GM18520 (cell line): ENCODE measurements at regions not wholly inside any gene's neighbourhood (a gene's known extent, or its start where the extent isn't known, plus 50 kb on each side); places are given as distances from the start of the nearest gene placed in this dataset.
"Not testable (repeated sequence)": the region's sequence is repeated elsewhere in the genome, so short reads cannot be mapped to it uniquely, and the experiment has no call there.

Experiments
- ATAC-seq: cut with Tn5 transposase; IDR thresholded peaks from one replicate; pipeline ENCODE4 v1.9.1; 2021; ENCODE audit not compliant: unreplicated experiment

DNA sequence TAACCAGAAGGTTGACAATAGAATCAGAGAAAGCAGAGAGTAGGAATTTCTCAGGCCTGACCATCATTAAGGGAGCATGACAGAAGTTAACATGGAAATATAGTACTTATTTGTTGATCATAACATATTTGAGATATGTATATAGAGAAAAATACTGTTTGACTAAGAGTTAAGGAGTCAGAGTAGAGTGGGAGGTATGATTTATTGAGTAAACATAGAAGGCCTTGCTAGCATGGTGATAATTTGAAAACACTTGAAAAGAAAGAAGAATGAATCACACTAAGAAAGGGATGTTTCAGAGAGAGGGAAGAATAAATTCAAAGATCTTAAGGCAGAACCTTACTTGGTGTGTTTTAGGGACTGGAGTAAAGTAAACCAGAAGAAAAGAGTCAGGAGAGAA lies 437.2 kb upstream of the TECRL start:
- no peak for ATAC-seq

DNA sequence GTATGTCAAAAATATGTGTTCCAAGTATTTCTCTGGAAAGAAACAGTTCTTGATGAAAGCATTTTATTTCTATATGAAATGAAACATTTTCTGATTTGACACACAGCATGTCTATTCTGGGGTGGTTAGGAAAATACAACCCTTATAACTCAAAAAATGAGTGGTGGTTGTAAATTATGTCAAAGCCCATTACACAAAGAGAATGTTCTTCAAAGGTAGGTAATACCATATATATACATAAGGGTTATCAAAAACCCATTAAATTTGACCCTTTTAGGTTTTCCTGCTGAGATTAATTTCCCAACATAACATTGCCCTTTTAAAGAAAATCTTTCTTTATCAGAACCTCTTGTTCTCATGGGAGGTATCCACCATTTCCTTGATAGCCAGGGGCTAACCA lies 420.5 kb upstream of the TECRL start:
- ATAC-seq, result no peak

DNA sequence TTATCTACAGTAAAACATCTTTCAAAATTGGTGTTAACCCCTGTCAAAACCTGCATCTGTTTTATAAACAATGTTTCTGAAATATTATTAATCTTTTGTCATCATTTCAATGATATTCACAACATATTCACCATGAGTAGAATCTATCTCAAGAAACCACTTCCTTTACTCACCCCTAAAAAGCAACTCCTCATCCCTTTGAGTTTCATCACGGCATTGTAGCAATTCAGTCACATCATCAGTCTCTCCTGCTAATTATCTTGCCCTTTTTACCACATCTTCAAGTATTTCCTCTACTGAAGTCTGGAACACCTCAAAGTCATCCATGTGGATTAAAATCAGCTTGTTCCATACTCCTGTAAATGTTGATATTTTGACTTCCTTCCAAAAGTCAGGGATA lies 415.3 kb upstream of the TECRL start:
- no peak for ATAC-seq

DNA sequence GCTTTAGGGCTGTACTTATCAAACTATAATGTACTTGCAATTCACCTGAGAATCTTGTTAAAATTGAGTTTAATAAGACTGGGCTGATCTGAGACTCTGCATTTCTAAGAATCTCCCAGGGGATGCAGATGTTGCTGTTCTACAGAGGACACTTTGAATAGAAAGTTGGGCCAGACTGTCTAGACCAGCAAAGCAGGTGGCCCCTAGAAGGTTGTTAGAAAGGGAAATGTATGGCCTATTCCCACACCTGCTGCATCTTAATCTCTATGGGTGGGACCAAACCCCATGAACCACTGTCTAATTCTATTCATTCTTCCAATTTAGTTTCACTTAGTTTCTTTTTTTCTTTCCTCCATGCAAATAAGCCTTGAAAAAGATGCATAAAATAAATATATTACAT lies 413.2 kb upstream of the TECRL start:
- no peak for ATAC-seq

DNA sequence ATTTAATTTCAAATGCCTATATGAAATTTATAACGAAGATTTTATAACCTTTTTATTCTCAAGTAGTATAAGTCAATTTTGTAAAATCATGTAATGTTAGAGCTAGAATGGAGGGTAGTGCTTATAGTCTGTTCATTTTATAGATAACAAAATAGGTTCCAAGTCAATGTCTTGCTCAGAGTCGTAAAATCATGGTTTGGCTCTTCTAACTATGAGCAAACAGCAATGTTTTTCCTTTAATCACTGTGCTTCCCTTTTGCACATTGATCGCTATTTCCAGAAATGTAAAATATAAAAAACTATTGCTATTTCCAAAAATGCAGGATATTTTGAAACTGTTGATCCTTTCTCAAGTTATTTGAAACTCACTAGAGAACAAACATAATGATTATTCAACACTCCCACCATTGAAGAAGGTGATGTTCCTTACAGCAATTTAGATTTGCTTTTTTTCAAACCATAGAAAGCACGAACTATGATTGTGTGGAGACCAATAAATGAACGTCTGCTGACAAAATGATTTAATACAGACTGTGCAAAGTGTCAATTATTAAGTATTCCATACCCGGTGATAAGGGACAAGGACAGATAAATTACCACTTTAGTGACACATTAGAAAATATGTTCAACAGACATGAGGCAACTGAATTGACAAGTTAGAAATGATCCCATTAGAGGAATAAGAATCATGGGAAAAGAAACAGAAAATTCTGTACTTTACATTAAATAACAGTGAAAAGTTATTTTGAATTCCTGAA lies 412.1 kb upstream of the TECRL start:
- no peak for ATAC-seq

DNA sequence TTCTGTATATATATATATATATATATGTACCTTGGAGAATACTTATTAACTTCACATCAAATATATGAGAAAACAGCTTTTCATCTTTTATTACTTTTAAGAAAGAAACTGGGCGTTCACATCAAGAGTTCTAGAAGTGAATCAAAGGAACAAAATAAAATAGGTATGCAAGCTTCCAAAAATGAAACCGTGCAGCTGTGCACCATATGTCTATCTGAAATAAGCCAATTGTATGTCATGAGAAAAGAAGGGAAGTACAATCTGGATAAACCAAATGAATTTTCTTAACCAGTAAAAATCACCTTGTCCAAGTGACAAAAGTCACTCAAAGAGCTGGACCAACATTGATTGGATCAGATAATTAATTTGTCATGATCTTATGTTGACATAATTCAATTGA lies 405.4 kb upstream of the TECRL start:
- ATAC-seq, result no peak

DNA sequence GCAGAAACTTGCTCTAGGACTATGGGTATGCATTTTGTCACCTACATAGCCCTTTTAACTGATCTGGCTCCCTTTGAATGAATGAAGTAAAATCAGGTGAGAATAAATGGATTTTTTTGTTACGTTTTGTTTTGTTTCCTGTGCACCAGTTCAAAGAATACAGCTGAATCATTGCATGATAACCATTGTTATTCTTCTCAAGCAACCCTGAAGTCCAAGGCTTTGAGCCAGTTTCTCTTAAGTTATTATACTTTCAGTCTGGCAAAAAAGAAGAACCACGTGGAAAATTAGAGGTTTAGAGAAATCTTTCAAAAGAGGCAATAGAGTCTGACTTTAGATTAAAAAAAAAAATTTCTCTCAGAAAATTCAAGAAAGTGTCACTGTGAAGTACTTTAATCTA lies 398.6 kb upstream of the TECRL start:
- ATAC-seq, result no peak

DNA sequence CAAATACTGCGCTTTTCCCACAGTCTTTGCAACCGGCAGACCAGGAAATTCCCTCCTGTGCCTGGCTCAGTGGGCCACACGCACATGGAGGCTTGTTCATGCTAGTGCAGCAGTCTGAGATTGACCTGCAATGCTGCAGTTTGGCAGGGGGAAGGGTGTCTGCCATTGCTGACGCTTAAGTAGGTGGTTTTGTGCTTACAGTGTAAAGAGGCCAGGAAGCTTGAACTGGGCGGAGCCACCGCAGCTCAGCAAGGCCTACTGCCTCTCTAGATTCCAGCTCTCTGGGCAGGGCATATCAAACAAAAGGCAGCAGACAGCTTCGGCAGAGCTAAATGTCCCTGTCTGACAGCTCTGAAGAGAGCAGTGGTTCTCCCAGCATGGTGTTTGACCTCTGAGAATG lies 390.5 kb upstream of the TECRL start:
- no peak for ATAC-seq

DNA sequence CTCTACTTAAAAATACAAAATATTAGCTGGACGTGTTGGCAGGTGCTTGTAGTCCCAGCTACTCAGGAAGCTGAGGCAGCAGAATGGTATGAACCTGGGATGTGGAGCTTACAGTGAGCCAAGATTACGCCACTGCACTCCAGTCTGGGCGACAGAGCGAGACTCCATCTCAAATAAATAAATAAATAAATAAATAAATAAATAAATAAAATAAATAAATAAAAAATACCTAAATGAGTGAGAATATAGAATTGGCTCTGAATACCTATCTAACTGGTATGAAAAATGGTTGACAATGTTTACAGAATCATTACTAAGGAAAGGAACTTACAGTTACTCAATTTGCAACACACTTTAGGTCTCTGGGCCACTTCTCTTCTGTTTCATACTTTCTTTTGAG lies 389.6 kb upstream of the TECRL start:
- ATAC-seq, result not testable (repeated sequence)

DNA sequence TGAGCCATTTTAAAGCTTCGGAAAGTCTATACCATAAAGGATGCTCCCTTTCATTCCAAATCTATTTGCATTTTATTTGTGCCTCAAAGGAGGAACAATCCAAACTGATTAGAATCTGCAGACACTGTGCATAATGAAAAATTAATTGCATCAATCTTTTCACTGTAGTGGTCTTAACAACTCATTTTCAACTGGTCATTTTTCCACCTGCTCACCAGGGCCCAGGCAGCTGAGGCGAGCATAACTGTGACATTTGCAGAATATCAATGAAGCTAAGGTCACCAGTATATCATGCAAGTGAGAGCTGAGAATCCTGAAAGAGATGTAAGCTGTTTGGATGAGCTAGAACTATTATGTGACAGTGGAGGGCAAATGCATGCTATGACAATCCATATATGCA lies 387.3 kb upstream of the TECRL start:
- ATAC-seq, result no peak

DNA sequence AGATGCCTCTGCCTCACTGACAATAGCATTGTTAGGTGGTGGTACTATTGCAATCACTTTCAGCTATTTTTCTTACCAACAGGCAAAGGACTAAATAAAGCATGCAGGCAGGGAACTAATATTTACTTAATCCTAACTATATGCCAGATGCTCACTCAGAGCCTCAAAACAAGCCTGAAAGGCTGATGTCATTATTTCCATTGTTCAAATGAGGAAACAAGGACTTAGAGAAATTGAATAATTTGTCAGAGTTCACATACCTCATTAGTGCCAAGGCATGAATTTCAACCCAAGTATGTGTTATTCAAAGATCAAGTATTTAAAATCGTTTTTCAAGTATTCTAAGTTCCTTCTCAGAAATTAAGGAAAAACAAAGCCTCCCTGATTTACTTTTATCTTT lies 374.9 kb upstream of the TECRL start:
- no peak for ATAC-seq

DNA sequence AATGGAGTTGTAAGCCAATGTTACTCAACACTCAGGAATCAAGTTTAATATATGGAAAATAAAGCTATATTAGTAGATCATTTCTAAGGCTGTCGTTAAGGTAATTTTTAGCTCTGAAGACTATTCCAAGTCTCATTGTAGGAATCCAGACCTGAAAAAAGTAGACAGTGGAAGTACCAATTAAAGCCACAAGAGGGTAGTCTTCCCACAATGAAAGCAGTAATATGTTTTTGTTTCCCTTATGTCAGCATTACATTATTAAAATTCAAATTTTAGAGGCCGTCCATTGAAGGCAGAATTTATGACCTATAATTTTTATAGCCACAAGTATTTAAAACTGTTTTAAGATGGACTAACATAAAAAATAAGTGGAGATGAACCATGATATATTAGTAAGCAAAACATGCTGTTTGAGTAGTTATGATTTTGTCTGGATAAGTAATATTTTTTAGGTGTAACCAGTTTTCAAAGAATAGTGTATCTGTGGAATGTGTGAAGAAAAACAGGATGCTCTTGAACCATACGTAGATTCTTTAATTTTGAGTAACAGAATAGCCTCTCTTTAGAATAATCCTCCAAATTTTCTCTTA lies 372.6 kb upstream of the TECRL start:
- ATAC-seq, result peak; percentile 39

DNA sequence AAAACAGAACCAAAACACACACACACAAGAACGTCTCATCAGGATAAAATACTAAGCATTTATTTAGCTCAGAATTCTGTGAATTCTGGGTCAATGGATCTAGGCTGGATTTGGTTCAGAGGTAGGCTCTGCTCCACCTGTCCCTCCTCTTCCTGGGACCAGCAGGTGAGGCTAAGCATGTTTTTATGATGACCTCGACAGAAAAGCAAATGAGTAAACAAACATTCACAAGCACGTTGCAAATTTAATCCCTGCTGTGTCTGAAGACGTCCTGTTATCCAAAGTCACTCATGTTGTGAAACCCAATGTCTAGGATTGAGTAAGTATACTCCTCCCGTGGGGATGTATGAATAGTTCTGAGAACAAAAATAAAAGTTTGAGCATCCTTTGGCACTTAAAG lies 371.4 kb upstream of the TECRL start:
- no peak for ATAC-seq

DNA sequence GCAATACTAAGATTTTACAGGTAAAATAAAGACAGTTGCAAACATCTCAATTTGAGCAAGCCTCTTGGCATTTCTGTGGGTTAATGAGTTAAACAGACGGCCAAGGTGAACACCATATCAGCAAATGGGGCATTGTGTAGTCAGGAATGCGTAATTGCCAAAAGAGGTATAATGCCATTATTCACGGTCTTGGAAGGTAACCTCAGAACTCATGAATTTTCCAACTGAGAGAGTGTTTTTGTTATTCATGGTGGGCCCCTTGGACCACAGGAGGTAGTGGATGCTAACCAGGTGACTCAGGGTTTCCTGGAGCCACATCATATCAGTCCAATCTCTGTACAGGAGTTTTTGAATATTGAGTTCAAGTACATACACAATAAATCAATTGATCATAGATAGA lies 368.0 kb upstream of the TECRL start:
- ATAC-seq, result no peak

DNA sequence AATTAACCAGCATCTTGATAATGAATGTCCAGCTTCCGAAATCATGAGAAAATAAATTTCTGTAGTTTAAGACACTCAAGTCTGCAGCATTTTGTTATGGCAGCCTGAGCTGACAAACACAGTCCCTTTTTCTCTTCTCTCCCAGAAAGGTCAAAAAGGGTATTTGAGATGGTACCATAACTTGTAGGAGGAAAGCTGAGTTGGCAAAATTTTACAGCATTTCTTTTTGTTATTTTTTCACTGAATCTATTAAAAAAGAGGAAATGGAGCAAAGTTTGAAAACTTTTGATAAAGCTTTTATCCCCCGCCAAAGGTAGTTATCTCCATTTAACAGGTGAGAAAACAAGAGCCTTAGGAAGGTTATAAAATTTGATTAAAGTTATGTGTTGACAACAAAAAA lies 367.6 kb upstream of the TECRL start:
- no peak for ATAC-seq

DNA sequence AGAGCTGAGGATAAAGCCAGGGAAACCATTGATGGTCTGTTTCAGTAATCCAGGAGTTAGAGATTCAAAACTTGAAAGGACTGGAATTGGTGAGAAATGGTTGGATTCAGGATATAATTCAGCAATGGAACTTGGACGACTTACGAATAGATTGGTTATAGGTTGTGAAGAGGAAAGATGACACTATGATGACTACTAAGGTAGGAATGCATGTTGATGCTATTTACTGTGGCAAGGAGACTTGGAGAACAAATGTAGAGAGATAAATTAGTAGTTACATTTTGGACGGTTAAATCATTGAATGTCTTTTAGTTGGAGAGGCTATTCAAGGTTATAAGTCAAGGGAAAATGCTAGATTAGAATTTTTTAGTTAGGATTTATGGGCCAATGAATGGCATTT lies 365.4 kb upstream of the TECRL start:
- ATAC-seq, result no peak

DNA sequence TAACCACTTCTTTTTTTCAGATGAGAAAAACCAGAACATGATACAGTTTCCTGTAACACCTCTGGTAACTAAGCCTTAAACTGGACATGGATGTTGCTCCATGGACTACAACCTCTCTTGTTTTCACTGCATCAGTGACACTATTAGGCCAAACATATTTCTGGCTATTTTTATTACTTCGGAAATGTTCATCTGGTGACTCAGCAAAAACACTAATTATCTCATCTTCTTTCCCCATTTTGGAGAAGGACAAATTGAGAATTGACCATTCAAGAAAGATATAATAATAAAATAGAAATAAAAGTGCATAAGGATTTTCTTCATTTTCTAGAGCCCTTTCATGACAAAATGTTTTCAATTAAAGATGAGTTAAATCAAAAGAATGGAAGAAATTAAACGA lies 361.9 kb upstream of the TECRL start:
- ATAC-seq, result no peak

DNA sequence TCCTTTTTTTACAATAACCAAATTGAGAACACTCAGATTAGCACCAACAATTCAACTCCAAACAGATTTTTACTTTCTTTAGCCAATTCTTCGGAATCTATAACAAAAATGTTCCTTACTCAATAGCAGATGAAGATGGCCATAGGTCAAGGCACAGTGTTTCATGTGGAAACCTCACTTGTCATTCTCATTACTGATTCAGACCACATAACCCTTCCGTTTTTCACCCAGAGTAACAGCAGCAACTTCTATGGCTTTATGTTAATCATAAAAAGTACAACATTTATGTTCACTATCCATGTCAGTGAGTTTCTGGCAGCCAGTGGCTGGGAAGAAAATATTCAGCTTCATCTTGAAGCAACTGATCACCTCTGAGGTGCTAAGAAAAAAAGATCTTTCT lies 358.3 kb upstream of the TECRL start:
- ATAC-seq, result no peak

DNA sequence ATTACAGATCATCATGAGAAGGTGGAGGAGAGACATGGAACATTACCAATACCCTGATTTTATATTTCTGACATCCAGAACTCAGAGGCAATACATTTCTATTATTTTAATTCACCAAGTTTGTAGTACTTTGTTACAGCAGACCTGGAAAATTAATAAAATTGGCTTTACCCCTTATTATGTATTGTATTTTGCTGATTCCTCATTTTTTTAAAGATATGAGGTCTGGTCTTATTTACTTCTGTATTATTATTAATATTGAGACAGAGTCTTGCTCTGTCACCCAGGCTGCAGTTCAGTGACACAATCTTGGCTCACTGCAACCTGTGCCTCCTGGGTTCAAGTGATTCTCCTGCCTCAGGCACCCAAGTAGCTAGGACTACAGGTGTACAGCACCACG lies 357.3 kb upstream of the TECRL start:
- no peak for ATAC-seq

DNA sequence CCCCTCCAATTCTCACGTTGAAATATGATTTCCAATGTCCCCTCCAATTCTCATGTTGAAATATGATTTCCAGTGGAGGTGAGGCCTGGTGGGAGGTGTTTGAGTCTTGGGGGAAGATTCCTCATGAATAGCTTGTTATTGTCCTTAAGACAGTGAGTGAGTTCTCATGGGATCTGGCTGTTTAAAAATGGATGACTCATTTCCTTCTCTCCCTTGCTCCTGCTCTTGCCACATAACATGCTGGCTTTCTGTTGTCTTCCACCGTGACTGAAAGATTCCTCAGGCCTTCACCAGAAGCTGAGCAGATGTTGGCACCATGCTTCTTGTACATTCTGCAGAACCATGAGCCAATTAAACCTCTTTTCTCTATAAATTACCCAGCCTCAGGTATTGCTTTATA lies 346.8 kb upstream of the TECRL start:
- no peak for ATAC-seq

DNA sequence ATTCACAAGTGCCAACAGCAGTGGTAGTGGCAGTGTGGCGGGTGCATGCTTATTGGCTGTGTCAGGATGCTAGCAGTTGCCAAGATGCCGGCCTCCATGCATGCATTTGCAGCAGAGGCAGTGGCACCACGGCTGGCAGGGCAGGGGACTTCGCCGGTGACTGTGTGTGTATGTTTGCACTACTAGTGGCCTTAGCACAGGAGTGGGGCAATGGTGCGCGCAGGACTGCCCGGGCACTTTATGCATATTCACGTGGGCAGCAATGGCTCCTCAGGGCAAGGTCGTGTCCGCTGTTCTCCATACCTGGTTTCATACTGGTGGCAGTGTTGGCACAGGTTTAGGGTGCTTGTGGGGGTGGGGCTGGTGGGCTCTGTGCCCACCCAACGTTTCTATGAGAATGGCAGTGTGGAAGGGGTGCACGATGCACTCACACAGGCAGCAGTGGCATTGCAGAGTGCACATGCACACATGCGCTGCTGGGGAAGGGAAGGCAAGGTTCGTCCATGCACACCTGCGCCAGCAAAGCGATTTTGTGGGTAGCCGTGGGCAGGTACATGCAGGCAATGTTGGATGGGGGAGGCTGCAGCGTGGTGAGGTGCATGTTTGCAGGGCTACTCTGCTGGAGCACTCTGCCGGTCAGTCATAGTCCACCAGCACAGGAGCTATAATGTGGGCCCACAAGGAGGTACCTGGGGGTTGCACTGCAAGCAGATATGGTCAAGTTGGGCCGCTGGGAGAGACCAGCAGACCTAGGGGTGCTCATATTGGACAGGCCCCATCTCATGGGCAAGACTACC lies 338.9 kb upstream of the TECRL start:
- ATAC-seq, result no peak

DNA sequence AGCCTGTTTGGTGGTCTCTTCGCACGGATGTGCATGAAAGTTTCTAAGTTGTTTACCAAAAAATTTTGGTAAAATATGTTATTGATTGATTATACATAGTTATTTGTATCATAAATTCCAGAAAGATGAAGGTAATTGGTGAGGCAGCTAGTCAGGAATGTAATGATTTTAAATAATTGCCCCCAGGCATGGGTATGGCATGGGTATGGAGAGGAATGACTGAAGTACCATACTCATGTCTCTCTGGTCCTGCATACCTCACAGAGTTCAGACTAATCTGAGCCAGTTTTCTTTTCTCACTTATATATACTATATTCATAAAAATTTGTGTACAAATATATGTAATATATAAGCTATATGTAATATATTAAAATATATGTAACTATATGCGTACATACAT lies 329.0 kb upstream of the TECRL start:
- no peak for ATAC-seq

DNA sequence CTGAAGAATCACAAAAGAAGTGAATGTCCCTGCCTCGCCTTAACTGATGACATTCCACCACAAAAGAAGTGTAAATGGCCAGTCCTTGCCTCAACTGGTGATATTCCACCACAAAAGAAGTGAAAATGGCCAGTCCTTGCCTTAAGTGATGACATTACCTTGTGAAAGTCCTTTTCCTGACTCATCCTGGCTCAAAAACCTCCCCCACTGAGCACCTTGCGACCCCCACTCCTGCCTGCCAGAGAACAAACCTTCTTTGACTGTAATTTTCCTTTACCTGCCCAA lies 328.5 kb upstream of the TECRL start:
- not testable (repeated sequence) for ATAC-seq
